ENCODE measurements at regions not wholly inside any gene's neighbourhood (a gene's known extent, or its start where the extent isn't known, plus 50 kb on each side); places are given as distances from the start of the nearest gene placed in this dataset.

- no peaks in the 10 kb centered on the region for H3K27me3 ChIP-seq (ENCODE audit: insufficient read depth)
- CTCF ChIA-PET, result no interaction called here
- no peaks in the 10 kb centered on the region for H3K4me1 ChIP-seq (ENCODE audit: control insufficient read depth in 1 of 2, insufficient read depth in 2 of 2, low read depth in 1 of 2, low read length in 1 of 2)
- DNase-seq, result no peak
- no peak for TF ChIP-seq MXI1 (IDR thresholded peaks at IDR 0.05; ENCODE audit: low read depth, low read length)
- no peak for TF ChIP-seq MEF2A (IDR thresholded peaks at IDR 0.05; ENCODE audit: borderline replicate concordance, low read depth)
- TF ChIP-seq TCF12 (IDR thresholded peaks at IDR 0.05), result no peak
- H3K4me3 ChIP-seq (ENCODE audit: low read depth in 2 of 2, low read length in 1 of 2), result no peak overlapping the region
- H2AFZ ChIP-seq (ENCODE audit: low read depth), result no peak overlapping the region
- H3K9me2 ChIP-seq, result no peaks in the 10 kb centered on the region
- H3K27ac ChIP-seq (ENCODE audit: low read depth in 2 of 2, low read length in 1 of 2), result no peak overlapping the region
- no peaks in the 10 kb centered on the region for H4K20me1 ChIP-seq (ENCODE audit: insufficient read depth)
- no peak overlapping the region for H3K4me2 ChIP-seq
- no peaks in the 10 kb centered on the region for H3K36me3 ChIP-seq (replicated peaks in 1 of 2; ENCODE audit: control insufficient read depth in 1 of 2, insufficient read depth in 2 of 2, low read length in 1 of 2)
- no peaks in the 10 kb centered on the region for H3K9me3 ChIP-seq
- no peaks in the 10 kb centered on the region for H3F3A ChIP-seq (replicated peaks; ENCODE audit: insufficient read depth)
- H3K79me2 ChIP-seq (ENCODE audit: insufficient read depth), result no peaks in the 10 kb centered on the region
- 15% methylated on average over 1 of the region's 1 CpG for WGBS (ENCODE audit: low lambda C conversion rate)
- H3K9ac ChIP-seq, result no peak overlapping the region
- POLR2A ChIA-PET, result no interaction called here
Observed at GRCh38 chr10:57791546-57791945, 476.1 kb downstream of the IPMK start.

DNA sequence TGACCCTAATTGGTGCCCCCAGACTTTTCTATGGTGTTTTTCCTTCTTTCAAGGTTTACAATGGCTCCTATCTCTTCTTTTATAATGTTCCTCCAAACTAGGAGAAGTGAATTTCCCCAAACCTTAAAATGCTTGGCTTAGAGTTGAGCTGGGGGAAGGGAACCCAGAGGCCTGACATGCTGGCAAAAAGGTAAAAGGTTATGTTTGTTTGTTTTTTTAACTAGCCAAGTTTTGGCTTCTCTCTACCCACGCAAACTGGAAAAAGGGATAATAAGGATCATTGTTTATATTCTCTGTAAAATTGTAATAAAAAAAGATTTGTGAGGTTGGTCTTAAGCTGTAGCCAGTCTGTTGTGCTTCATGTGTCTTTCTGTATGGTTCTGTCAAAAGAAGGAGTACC lies 477.0 kb downstream of the IPMK start:
- 61% methylated on average over 1 of the region's 1 CpG for whole genome bisulfite sequencing (ENCODE audit: low lambda C conversion rate)
- ChIA-PET POLR2A (no interaction called here), CTCF (no interaction called here)
- H3F3A ChIP-seq (replicated peaks; ENCODE audit: insufficient read depth), result no peaks in the 10 kb centered on the region
- no peaks in the 10 kb centered on the region for H3K9me3 ChIP-seq
- no peaks in the 10 kb centered on the region for H3K4me1 ChIP-seq (ENCODE audit: control insufficient read depth in 1 of 2, insufficient read depth in 2 of 2, low read depth in 1 of 2, low read length in 1 of 2)
- TF ChIP-seq, protein P1, sequence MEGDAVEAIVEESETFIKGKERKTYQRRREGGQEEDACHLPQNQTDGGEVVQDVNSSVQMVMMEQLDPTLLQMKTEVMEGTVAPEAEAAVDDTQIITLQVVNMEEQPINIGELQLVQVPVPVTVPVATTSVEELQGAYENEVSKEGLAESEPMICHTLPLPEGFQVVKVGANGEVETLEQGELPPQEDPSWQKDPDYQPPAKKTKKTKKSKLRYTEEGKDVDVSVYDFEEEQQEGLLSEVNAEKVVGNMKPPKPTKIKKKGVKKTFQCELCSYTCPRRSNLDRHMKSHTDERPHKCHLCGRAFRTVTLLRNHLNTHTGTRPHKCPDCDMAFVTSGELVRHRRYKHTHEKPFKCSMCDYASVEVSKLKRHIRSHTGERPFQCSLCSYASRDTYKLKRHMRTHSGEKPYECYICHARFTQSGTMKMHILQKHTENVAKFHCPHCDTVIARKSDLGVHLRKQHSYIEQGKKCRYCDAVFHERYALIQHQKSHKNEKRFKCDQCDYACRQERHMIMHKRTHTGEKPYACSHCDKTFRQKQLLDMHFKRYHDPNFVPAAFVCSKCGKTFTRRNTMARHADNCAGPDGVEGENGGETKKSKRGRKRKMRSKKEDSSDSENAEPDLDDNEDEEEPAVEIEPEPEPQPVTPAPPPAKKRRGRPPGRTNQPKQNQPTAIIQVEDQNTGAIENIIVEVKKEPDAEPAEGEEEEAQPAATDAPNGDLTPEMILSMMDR (IDR thresholded peaks at IDR 0.05), result no peak
- TF ChIP-seq EP300 (IDR thresholded peaks at IDR 0.05; ENCODE audit: borderline replicate concordance in 1 of 2, low read depth in 1 of 2, low read length in 1 of 2) (no peak), MAX (IDR thresholded peaks at IDR 0.05; ENCODE audit: low read depth) (no peak), RFX5 (IDR thresholded peaks at IDR 0.05; ENCODE audit: low read length) (no peak), POLR2AphosphoS5 (IDR thresholded peaks at IDR 0.05; ENCODE audit: low read depth, low read length) (no peak), EZH2phosphoT487 (IDR thresholded peaks at IDR 0.05; ENCODE audit: borderline replicate concordance, low read depth) (no peak), NFIC (IDR thresholded peaks at IDR 0.05; ENCODE audit: borderline replicate concordance) (no peak), USF1 (IDR thresholded peaks at IDR 0.05; ENCODE audit: borderline replicate concordance, low read depth) (no peak), RXRA (IDR thresholded peaks at IDR 0.05; ENCODE audit: borderline replicate concordance, low read depth) (no peak), ELF1 (IDR thresholded peaks at IDR 0.05) (no peak)
- no peaks in the 10 kb centered on the region for H4K20me1 ChIP-seq (ENCODE audit: insufficient read depth)
- DNase-seq, result no peak
- no peaks in the 10 kb centered on the region for H3K9me2 ChIP-seq
- no peaks in the 10 kb centered on the region for H3K27me3 ChIP-seq (ENCODE audit: insufficient read depth)
- H3K9ac ChIP-seq, result no peak overlapping the region
- H3K79me2 ChIP-seq (ENCODE audit: insufficient read depth), result no peaks in the 10 kb centered on the region
- no peaks in the 10 kb centered on the region for H3K36me3 ChIP-seq (replicated peaks in 1 of 2; ENCODE audit: control insufficient read depth in 1 of 2, insufficient read depth in 2 of 2, low read length in 1 of 2)
- no peak overlapping the region for H3K27ac ChIP-seq (ENCODE audit: low read depth in 2 of 2, low read length in 1 of 2)
- H3K4me3 ChIP-seq (ENCODE audit: low read depth in 2 of 2, low read length in 1 of 2), result no peak overlapping the region
- no peak overlapping the region for H3K4me2 ChIP-seq
- no peak overlapping the region for H2AFZ ChIP-seq (ENCODE audit: low read depth)
